Fibroblast of mammary gland (primary cell): ENCODE measurements at regions not wholly inside any gene's neighbourhood (a gene's known extent, or its start where the extent isn't known, plus 50 kb on each side); places are given as distances from the start of the nearest gene placed in this dataset.

Experiments used
- DNase-seq: peaks from one replicate; pipeline ENCODE4 v3.0.0-alpha.2; 2010; ENCODE audit warnings: low read depth
- H3K4me3 ChIP-seq: 2 replicates; pipeline ENCODE4 v1.5.1; 2011; ENCODE audit warnings: low read depth, mild to moderate bottlenecking, low read length, moderate library complexity; ENCODE audit not compliant: control insufficient read depth
- TF ChIP-seq, protein P1 (sequence below): conservative IDR thresholded peaks from 2 replicates; pipeline ENCODE4 v1.5.1; 2011; ENCODE audit warnings: low read depth, low read length, inconsistent platforms; ENCODE audit not compliant: control insufficient read depth, insufficient read depth

DNA sequence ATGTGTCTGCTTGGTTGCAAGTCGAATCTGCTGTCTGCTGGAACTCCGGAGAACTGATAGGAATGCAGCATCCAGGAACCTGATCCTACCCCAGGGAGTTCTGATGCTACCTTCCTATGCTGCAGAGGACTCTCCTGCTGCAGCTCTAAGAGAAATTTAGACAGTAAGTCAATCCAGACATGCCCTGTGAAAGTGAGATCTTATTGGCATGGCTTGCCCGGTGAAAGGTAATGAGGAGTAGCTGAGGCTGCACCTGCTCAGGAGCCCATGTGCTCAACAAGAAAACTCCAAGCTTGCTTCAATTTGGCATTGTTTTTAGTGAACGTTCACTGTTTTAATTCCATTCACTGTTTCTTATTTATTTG is 217.3 kb upstream of the SERP2 start:
- TF ChIP-seq, protein P1, sequence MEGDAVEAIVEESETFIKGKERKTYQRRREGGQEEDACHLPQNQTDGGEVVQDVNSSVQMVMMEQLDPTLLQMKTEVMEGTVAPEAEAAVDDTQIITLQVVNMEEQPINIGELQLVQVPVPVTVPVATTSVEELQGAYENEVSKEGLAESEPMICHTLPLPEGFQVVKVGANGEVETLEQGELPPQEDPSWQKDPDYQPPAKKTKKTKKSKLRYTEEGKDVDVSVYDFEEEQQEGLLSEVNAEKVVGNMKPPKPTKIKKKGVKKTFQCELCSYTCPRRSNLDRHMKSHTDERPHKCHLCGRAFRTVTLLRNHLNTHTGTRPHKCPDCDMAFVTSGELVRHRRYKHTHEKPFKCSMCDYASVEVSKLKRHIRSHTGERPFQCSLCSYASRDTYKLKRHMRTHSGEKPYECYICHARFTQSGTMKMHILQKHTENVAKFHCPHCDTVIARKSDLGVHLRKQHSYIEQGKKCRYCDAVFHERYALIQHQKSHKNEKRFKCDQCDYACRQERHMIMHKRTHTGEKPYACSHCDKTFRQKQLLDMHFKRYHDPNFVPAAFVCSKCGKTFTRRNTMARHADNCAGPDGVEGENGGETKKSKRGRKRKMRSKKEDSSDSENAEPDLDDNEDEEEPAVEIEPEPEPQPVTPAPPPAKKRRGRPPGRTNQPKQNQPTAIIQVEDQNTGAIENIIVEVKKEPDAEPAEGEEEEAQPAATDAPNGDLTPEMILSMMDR, result no peak
- H3K4me3 ChIP-seq, result no peak overlapping the region
- DNase-seq, result no peak

DNA sequence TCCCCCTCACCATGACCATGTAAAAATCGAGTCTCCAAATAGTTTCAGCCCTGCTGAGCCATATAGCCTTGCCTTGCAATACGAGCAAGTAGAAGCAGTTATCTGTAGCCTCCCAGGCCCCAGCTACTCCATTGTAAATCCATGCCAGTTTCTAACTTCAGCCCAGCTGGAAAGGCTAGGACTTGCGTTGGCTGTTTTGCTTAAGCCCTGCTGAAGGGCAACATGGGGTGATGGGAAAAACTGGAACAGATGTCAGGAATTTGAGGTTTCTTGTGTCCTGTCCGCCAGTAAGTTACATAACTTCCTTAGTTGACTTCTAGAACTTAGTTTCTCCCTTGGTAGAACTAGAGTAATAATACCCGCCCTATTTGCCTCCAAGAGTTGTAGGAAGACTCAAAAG is 216.0 kb upstream of the SERP2 start:
- H3K4me3 ChIP-seq, result no peak overlapping the region
- TF ChIP-seq, protein P1, result no peak
- no peak for DNase-seq

DNA sequence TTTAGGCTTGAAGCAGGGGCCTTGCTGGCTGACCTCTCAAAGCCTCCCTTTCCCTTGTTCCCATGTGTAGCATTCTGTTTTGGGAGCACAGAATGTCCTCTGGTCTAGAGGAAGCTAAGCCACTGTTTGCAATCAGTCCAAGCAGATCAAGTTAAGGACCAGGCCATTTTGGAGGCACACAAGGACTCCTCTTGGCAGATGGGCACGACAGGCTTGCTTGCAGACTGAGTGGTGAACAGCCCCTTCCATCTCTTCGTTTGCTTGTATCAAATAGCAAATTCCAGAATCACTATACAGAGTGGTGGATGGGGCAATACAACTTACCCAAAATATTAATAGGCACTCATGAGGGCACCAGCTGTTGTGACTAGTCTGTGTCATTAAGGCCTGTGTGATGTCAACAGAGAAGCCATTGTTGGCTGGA is 215.5 kb upstream of the SERP2 start:
- TF ChIP-seq, protein P1, result no peak
- no peak overlapping the region for H3K4me3 ChIP-seq
- no peak for DNase-seq

DNA sequence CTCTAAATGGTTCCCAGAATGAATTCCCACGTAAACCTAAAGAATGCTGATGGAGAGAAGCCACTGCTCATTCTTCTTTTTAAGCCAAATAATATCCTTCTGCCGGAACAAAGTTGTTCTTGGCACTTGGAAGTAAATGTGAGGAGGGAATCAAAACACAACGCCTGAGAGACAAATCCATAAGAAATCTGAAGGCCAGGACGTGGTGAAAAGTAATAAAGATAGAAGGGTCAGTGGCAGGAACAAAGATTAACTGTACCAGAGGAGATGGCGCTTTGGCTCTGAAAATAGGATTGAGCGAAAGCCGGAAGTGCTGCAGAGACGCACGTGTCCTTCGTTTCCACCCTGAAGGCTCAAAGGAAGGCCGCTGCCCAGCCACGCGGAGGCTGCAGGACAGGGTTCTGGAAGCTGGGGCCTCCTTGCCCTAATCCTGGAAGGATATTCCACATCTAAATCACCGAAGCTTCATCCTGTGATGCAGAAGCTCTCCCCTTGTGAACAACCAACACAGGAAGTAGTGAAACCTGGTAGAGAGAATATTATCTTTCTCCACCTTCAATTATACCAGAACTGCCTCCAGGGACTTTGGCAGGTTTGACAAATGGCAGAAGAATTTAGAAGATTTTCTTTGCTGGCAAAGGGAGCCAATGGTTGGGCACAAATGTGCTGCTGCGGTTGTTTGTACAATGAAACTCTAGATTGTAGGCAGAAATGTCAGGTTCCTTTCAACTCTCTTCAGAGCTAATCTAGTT is 214.6 kb upstream of the SERP2 start:
- H3K4me3 ChIP-seq, result no peak overlapping the region
- DNase-seq, result no peak
- TF ChIP-seq, protein P1, result no peak

DNA sequence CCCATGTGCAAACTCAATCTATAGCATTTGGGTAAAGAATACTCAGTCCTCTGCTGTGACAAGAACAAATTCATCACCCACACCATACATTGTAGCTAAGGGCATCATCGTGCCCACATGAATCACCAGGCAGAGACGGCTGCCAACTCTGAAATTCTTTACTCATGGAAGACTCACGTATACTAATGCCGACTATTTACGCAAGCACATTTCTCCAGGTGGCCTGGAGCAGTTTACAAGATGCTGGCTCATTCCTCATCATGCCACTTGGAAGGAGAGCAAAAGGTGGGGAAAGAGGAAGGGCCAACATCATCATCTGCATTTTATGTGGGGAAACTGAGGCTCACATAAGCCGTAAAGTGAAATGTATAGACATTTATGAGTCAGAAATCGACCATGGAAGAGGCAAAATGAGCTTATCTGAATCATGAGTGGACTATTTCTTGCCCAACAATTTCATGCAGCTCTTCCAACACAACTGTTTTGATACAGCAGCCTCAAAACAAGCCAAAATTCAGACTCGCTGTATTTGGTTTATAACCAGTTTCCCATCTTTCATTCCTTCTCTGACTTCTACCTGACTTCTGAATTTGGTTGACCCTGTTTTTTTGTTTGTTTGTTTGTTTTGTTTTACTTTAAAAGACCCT is 213.9 kb upstream of the SERP2 start:
- no peak overlapping the region for H3K4me3 ChIP-seq
- peak; percentile 11 for DNase-seq
- TF ChIP-seq, protein P1, result no peak

DNA sequence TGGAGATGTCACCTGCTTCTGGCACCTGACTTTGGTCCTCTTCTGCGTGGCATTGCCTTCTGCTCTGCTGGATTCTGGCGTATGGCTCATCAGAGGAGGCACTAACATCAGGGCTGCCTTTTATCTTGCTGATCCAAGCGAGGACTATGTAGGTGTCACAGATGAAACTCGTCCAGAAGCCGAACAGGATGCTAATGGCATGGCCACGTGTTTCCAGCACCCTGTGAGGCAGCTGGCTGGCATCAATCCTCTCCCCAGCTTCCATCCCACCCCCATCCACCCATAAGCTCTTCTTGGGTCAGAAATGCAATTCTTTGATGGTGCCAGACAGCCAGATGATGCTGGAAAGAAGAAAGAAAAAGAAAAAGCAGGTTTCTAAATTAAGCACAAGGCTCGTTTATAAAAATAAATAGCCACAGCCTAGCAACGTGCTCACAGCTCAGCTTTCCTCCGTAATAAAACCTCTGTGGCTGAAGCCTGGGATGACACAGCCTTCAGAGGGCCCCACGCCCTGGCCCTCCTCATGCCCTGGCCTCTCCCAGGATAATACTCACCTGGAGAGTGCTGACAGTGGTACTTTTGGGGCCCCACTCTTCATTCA is 212.9 kb upstream of the SERP2 start:
- TF ChIP-seq, protein P1, result no peak

DNA sequence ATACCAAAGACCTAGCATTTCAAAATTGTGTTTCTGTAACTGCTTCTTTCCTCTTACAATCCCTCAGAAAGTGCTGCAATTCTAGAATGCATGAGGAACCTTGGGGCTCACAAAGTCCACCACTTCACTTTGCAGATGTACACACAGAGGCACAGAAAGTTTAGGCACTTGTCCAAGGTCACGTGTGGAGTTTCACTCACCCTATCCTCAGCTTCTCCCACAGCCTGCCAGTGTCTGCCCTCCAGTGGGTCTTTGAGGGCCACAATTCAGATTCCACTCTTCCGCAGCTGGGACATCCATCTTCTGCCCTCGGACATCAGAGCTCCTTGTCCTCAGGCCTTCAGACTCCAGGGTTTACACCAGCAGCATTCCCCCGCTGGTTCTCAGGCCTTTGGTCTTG is 210.5 kb upstream of the SERP2 start:
- H3K4me3 ChIP-seq, result no peak overlapping the region
- no peak for DNase-seq
- TF ChIP-seq, protein P1, result no peak

More for the DNA sequence above, 212.9 kb upstream of the SERP2 start:
- no peak overlapping the region for H3K4me3 ChIP-seq
- DNase-seq, result no peak
